ENCODE measurements at regions not wholly inside any gene's neighbourhood (a gene's known extent, or its start where the extent isn't known, plus 50 kb on each side); places are given as distances from the start of the nearest gene placed in this dataset.

GRCh38 chrX:97728215-97728614 is 844.5 kb downstream of the RPA4 start:
- no peak for ATAC-seq
- POLR2A ChIA-PET = no interaction called here
- no peak overlapping the region for H3K4me3 Mint-ChIP-seq
- peaks cover 0 to 4% (median 0%) of the 10 kb centered on the region in 9 donors for H3K9me3 Mint-ChIP-seq
- H3K36me3 Mint-ChIP-seq = no peaks in the 10 kb centered on the region
- peaks cover 0 to 12% (median 0%) of the 10 kb centered on the region in 5 donors for H3K27me3 Mint-ChIP-seq
- DNase-seq = no peak
- peaks cover 0 to 1% (median 0%) of the 10 kb centered on the region in 4 donors for H3K4me1 Mint-ChIP-seq
- H3K27ac Mint-ChIP-seq = no peak overlapping the region

- no peak overlapping the region for H3K27ac Mint-ChIP-seq
- DNase-seq (no peak), ATAC-seq (no peak)
- no peaks in the 10 kb centered on the region for H3K4me1 Mint-ChIP-seq
- H3K9me3 Mint-ChIP-seq = no peaks in the 10 kb centered on the region
- peaks cover 0 to 6% (median 2%) of the 10 kb centered on the region in 5 donors for H3K27me3 Mint-ChIP-seq
- no peak overlapping the region for H3K4me3 Mint-ChIP-seq
- H3K36me3 Mint-ChIP-seq = no peaks in the 10 kb centered on the region
- POLR2A ChIA-PET = no interaction called here
Observed at GRCh38 chrX:97740044-97740443, 856.3 kb downstream of the RPA4 start.

- H3K4me3 Mint-ChIP-seq = no peak overlapping the region
- no peaks in the 10 kb centered on the region for H3K9me3 Mint-ChIP-seq
- no peaks in the 10 kb centered on the region for H3K36me3 Mint-ChIP-seq
- POLR2A ChIA-PET = no interaction called here
- no peaks in the 10 kb centered on the region for H3K4me1 Mint-ChIP-seq
- H3K27me3 Mint-ChIP-seq = peaks cover 0 to 6% (median 3%) of the 10 kb centered on the region in 5 donors
- no peak overlapping the region for H3K27ac Mint-ChIP-seq
- DNase-seq (no peak), ATAC-seq (no peak)
Observed at GRCh38 chrX:97740886-97741285, 857.2 kb downstream of the RPA4 start.

GRCh38 chrX:97743014-97743413 is 859.3 kb downstream of the RPA4 start:
- peak overlapping the region in 1 of 10 donors; percentile 80 for H3K27ac Mint-ChIP-seq
- POLR2A ChIA-PET = no interaction called here
- DNase-seq = no peak

GRCh38 chrX:97747346-97747745 is 863.6 kb downstream of the RPA4 start:
- Mint-ChIP-seq H3K9me3 (peaks cover 0 to 2% (median 0%) of the 10 kb centered on the region in 9 donors), H3K27me3 (peaks cover 0 to 5% (median 3%) of the 10 kb centered on the region in 5 donors), H3K36me3 (no peaks in the 10 kb centered on the region), H3K27ac (no peak overlapping the region), H3K4me3 (no peak overlapping the region), H3K4me1 (no peaks in the 10 kb centered on the region)
- ATAC-seq (no peak), DNase-seq (no peak)
- POLR2A ChIA-PET = no interaction called here

More at GRCh38 chrX:97743014-97743413, 859.3 kb downstream of the RPA4 start:
- ATAC-seq = no peak
- H3K4me3 Mint-ChIP-seq = no peak overlapping the region
- H3K9me3 Mint-ChIP-seq = peaks cover 0 to 2% (median 0%) of the 10 kb centered on the region in 9 donors
- H3K27me3 Mint-ChIP-seq = peaks cover 0 to 6% (median 3%) of the 10 kb centered on the region in 5 donors
- H3K36me3 Mint-ChIP-seq = no peaks in the 10 kb centered on the region
- no peaks in the 10 kb centered on the region for H3K4me1 Mint-ChIP-seq

- Mint-ChIP-seq H3K9me3 (peaks cover 0 to 2% (median 0%) of the 10 kb centered on the region in 9 donors), H3K4me3 (no peak overlapping the region), H3K36me3 (no peaks in the 10 kb centered on the region), H3K4me1 (no peaks in the 10 kb centered on the region), H3K27me3 (peaks cover 0 to 1% (median 0%) of the 10 kb centered on the region in 5 donors), H3K27ac (no peak overlapping the region)
- DNase-seq (no peak), ATAC-seq (no peak)
- POLR2A ChIA-PET = no interaction called here
Observed at GRCh38 chrX:97751016-97751415, 867.3 kb downstream of the RPA4 start.

GRCh38 chrX:97751735-97752134 is 868.0 kb downstream of the RPA4 start:
- no peaks in the 10 kb centered on the region for H3K4me1 Mint-ChIP-seq
- DNase-seq = no peak
- H3K27ac Mint-ChIP-seq = no peak overlapping the region
- H3K4me3 Mint-ChIP-seq = no peak overlapping the region
- no peak for ATAC-seq
- H3K36me3 Mint-ChIP-seq = no peaks in the 10 kb centered on the region
- no peaks in the 10 kb centered on the region for H3K9me3 Mint-ChIP-seq
- POLR2A ChIA-PET = no interaction called here
- H3K27me3 Mint-ChIP-seq = peaks cover 0 to 1% (median 0%) of the 10 kb centered on the region in 5 donors

- H3K36me3 Mint-ChIP-seq = no peaks in the 10 kb centered on the region
- ATAC-seq (no peak), DNase-seq (no peak)
- no peak overlapping the region for H3K4me3 Mint-ChIP-seq
- H3K4me1 Mint-ChIP-seq = no peaks in the 10 kb centered on the region
- no peaks in the 10 kb centered on the region for H3K9me3 Mint-ChIP-seq
- H3K27ac Mint-ChIP-seq = no peak overlapping the region
- POLR2A ChIA-PET = no interaction called here
- H3K27me3 Mint-ChIP-seq = peaks cover 0 to 3% (median 0%) of the 10 kb centered on the region in 5 donors
Observed at GRCh38 chrX:97756879-97757278, 873.2 kb downstream of the RPA4 start.

- Mint-ChIP-seq H3K27me3 (peaks cover 0 to 3% (median 0%) of the 10 kb centered on the region in 5 donors), H3K27ac (no peak overlapping the region), H3K36me3 (no peaks in the 10 kb centered on the region), H3K4me1 (no peaks in the 10 kb centered on the region), H3K4me3 (no peak overlapping the region), H3K9me3 (peaks cover 0 to 4% (median 0%) of the 10 kb centered on the region in 9 donors)
- ATAC-seq (no peak), DNase-seq (no peak)
- POLR2A ChIA-PET = no interaction called here
Observed at GRCh38 chrX:97763391-97763790, 879.7 kb downstream of the RPA4 start.

- DNase-seq (no peak), ATAC-seq (no peak)
- H3K4me1 Mint-ChIP-seq = no peaks in the 10 kb centered on the region
- H3K4me3 Mint-ChIP-seq = no peak overlapping the region
- peaks cover 0 to 4% (median 0%) of the 10 kb centered on the region in 9 donors for H3K9me3 Mint-ChIP-seq
- no peak overlapping the region for H3K27ac Mint-ChIP-seq
- no peaks in the 10 kb centered on the region for H3K36me3 Mint-ChIP-seq
- peaks cover 0 to 1% (median 0%) of the 10 kb centered on the region in 5 donors for H3K27me3 Mint-ChIP-seq
- POLR2A ChIA-PET = no interaction called here
Observed at GRCh38 chrX:97763981-97764380, 880.3 kb downstream of the RPA4 start.

GRCh38 chrX:97766501-97767095 is 882.9 kb downstream of the RPA4 start:
- no peak for ATAC-seq
- Mint-ChIP-seq H3K4me3 (no peak overlapping the region), H3K36me3 (no peaks in the 10 kb centered on the region), H3K27me3 (peaks cover 0 to under 1% (median 0%) of the 10 kb centered on the region in 5 donors), H3K27ac (no peak overlapping the region), H3K9me3 (peaks cover 0 to 4% (median 0%) of the 10 kb centered on the region in 9 donors), H3K4me1 (no peaks in the 10 kb centered on the region)
- POLR2A ChIA-PET = no interaction called here
- DNase-seq = no peak

- Mint-ChIP-seq H3K4me3 (no peak overlapping the region), H3K27ac (no peak overlapping the region), H3K4me1 (no peaks in the 10 kb centered on the region), H3K9me3 (peaks cover 0 to 14% (median 3%) of the 10 kb centered on the region in 9 donors), H3K27me3 (no peaks in the 10 kb centered on the region), H3K36me3 (no peaks in the 10 kb centered on the region)
- no peak for ATAC-seq
- no peak for DNase-seq
- POLR2A ChIA-PET = no interaction called here
Observed at GRCh38 chrX:97787311-97787710, 903.6 kb downstream of the RPA4 start.

GRCh38 chrX:97787849-97788248 is 904.1 kb downstream of the RPA4 start:
- ATAC-seq (no peak), DNase-seq (no peak)
- H3K4me1 Mint-ChIP-seq = no peaks in the 10 kb centered on the region
- no peak overlapping the region for H3K27ac Mint-ChIP-seq
- no peaks in the 10 kb centered on the region for H3K27me3 Mint-ChIP-seq
- no peaks in the 10 kb centered on the region for H3K36me3 Mint-ChIP-seq
- no peak overlapping the region for H3K4me3 Mint-ChIP-seq
- H3K9me3 Mint-ChIP-seq = peaks cover 0 to 10% (median 0%) of the 10 kb centered on the region in 9 donors
- POLR2A ChIA-PET = no interaction called here

- H3K27me3 Mint-ChIP-seq = no peaks in the 10 kb centered on the region
- H3K36me3 Mint-ChIP-seq = no peaks in the 10 kb centered on the region
- H3K9me3 Mint-ChIP-seq = peaks cover 0 to under 1% (median 0%) of the 10 kb centered on the region in 9 donors
- POLR2A ChIA-PET = no interaction called here
- DNase-seq = no peak
- no peaks in the 10 kb centered on the region for H3K4me1 Mint-ChIP-seq
- no peak overlapping the region for H3K4me3 Mint-ChIP-seq
- H3K27ac Mint-ChIP-seq = no peak overlapping the region
- no peak for ATAC-seq
Observed at GRCh38 chrX:97790850-97791249, 907.1 kb downstream of the RPA4 start.

Measured in naive thymus-derived CD8-positive, alpha-beta T cell (primary cell).